LNCaP clone FGC (cell line): ENCODE measurements at regions not wholly inside any gene's neighbourhood (a gene's known extent, or its start where the extent isn't known, plus 50 kb on each side); places are given as distances from the start of the nearest gene placed in this dataset.
A peak's percentile ranks its signal among the peaks of the same experiment; 100 is the strongest.

ENCODE experiments used
- DNase-seq: peaks from one replicate; pipeline ENCODE4 v3.0.0-alpha.2; 2011; ENCODE audit warnings: low read depth
- H3K4me3 ChIP-seq: 2 replicates; pipeline ENCODE4 v1.5.1; 2011; ENCODE audit warnings: mild to moderate bottlenecking, low read depth, low read length, control low read depth
- TF ChIP-seq, protein P1 (sequence below): IDR thresholded peaks from 2 replicates; pipeline ENCODE4 v1.5.1; 2012; ENCODE audit warnings: mild to moderate bottlenecking; ENCODE audit not compliant: control insufficient read depth, insufficient read depth; ENCODE audit errors: extremely low read depth

DNA sequence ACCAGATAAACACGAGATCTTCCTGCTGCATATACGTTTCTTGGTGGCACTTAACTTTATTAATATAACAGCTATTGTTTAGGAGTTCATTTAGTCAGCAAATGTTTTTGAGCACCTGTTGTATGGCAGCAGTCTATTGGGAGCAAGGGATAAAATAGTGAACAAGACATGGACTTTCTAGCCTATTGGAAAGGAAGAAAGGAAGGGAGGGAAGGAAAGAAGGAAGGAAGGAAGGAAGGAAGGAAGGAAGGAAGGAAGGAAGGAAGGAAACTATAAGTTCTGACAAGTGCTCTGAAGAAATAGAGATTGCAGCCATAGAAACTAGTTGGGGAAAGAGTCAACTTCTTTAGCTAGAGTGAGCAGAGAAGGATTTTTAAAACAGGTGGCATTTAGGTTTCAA is 149.1 kb upstream of the STARD13 start:
- DNase-seq, result no peak
- H3K4me3 ChIP-seq, result no peak overlapping the region
- TF ChIP-seq, protein P1, sequence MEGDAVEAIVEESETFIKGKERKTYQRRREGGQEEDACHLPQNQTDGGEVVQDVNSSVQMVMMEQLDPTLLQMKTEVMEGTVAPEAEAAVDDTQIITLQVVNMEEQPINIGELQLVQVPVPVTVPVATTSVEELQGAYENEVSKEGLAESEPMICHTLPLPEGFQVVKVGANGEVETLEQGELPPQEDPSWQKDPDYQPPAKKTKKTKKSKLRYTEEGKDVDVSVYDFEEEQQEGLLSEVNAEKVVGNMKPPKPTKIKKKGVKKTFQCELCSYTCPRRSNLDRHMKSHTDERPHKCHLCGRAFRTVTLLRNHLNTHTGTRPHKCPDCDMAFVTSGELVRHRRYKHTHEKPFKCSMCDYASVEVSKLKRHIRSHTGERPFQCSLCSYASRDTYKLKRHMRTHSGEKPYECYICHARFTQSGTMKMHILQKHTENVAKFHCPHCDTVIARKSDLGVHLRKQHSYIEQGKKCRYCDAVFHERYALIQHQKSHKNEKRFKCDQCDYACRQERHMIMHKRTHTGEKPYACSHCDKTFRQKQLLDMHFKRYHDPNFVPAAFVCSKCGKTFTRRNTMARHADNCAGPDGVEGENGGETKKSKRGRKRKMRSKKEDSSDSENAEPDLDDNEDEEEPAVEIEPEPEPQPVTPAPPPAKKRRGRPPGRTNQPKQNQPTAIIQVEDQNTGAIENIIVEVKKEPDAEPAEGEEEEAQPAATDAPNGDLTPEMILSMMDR, result no peak

DNA sequence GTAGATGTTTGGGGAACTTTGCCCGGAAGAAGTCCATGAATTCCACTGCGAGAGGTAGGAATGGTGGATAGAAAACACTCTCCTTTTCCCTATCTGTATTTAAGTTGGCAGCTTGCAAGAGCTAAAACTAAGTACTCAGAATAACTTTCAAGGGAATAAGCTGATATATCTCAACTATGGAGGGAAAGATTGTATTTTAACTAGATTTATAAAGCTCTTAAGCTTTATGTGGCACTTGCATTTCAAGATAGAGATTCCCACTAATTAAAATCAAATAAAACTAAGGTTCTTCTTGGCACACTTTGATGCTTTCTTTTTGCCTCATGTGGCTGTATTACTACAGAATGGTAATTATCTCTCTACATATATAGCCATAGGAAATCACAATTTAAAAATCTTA is 149.7 kb upstream of the STARD13 start:
- no peak overlapping the region for H3K4me3 ChIP-seq
- TF ChIP-seq, protein P1, result no peak
- no peak for DNase-seq

DNA sequence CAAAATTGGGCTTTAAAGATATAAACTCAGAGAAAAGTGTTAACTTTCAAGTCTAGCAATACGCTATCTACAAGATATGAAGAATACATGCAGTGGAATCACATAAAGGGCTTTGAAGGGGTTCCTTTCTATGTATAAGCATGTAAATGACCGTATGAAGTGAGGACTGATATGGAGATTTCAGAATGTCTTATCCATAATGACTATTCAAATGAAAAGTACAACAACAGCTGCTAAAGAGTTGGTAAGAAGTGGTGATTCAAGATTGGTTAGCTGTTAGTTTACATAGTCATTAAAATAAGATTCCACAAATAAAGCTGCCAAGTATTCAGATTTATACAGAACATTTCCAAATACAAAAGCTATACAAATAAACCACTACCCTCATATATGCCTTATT is 153.4 kb upstream of the STARD13 start:
- H3K4me3 ChIP-seq, result no peak overlapping the region
- no peak for DNase-seq
- TF ChIP-seq, protein P1, result no peak

DNA sequence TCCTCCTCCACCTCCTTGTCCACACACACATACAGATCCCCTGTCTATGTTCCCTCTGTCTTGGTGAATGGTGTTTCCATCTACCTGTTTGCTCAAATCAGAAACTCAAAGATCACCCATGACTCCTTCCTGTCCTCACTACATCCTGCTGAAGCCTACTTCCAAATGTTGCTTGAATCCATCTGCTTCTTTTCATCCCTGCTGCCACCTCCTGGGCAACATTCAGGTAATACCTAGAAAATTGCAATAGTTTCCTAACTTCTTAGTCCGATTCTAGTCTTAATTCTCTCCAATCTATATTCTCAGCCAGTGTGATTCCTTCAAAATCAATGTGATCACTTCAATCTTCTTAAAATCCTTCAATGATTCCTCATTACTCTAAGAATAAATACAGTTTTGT is 155.5 kb upstream of the STARD13 start:
- no peak overlapping the region for H3K4me3 ChIP-seq
- no peak for DNase-seq
- TF ChIP-seq, protein P1, result peak; percentile 27; the same call in 1 of the 2 replicates

DNA sequence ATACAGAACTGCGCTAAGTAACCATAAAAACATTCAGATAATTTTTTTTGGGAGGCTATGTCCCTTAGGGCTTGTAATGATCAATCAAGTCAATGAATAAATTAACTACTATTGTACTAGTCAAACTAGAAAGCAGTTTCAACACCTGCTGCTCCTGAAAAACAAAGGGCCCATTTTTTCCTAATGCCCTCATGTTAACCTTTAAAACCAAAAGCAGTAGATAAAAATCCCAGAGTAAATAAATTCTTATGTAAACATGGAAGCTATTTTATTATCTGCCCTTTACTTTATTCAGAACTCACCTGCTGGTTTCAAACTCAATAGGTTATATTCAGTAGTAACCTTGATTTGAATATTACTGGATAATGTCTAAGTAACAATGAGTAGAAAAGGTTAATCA is 159.5 kb upstream of the STARD13 start:
- H3K4me3 ChIP-seq, result no peak overlapping the region
- TF ChIP-seq, protein P1, result no peak
- peak; percentile 44 for DNase-seq

DNA sequence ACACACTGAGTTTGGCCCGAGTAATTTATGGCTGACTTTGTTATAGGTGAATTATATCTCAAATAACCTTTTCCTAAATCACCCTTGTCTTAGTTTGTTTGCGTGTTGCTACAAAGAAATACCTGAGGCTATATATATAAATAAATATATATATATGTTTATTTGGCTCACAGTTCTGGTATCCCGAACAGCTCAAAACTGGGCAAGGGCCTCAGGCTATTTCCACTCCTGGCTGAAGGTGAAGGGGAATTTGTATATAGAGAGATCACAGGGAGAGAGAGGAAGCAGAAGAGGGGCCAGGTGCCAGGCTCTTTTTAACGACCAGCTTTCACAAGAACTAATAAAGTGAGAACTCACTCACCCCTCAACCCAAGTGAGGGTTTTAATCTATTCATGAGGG is 159.9 kb upstream of the STARD13 start:
- peak; percentile 71 for DNase-seq
- TF ChIP-seq, protein P1, result no peak
- no peak overlapping the region for H3K4me3 ChIP-seq

DNA sequence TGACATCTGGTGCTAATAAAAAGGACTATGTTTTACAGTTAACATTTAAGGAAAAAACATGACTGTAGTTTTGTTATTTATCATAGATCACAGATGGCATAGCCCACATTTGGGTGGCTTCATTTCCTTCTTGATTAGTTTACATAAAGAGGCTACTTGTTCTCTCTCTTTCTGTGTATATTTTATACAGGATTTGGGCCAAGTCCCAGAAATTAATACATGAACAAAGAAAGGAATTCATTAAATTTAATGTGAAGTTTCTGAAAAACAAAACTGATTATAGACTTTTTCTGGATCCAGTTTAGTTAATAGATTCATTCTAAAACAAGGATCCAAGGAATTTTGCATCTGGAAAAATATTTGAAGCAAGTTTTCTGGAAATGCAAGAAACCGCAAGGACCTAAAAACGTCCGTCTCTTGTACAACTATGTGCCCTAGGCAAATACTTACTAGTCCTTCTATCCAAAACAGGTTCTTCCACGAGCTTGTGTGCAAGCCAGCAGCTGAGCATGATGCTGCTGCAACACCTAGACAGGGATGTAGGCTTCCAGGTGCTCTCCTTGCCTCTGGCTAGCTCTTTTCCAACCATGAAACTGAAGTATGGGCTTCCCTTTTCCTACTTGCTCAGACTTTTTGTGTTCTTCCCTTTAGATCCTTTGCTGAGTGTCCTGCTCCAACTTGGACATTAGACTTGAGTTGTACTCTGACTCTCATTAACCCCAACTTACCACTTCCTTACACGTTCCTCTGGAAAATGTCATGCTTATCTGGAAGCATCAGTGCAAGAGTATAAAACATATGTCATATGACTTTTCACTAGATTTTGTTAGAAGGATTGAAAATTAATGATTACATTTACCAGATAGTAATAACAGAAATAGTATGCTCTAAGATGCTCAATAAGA is 161.5 kb upstream of the STARD13 start:
- no peak overlapping the region for H3K4me3 ChIP-seq
- TF ChIP-seq, protein P1, result no peak
- peak; percentile 80 for DNase-seq
